ENCODE measurements at regions not wholly inside any gene's neighbourhood (a gene's known extent, or its start where the extent isn't known, plus 50 kb on each side); places are given as distances from the start of the nearest gene placed in this dataset.

- TF ChIP-seq CTCF (IDR thresholded peaks at IDR 0.05): no peak
- no peak for TF ChIP-seq ZBTB21 (CRISPR knock-in tag; IDR thresholded peaks at IDR 0.05; ENCODE audit: borderline replicate concordance)
- no peak for TF ChIP-seq ZNF671 (CRISPR knock-in tag; IDR thresholded peaks at IDR 0.05)
- no peak for TF ChIP-seq SP1 (CRISPR knock-in tag; conservative IDR thresholded peaks at IDR 0.05)
- TF ChIP-seq, protein P1, sequence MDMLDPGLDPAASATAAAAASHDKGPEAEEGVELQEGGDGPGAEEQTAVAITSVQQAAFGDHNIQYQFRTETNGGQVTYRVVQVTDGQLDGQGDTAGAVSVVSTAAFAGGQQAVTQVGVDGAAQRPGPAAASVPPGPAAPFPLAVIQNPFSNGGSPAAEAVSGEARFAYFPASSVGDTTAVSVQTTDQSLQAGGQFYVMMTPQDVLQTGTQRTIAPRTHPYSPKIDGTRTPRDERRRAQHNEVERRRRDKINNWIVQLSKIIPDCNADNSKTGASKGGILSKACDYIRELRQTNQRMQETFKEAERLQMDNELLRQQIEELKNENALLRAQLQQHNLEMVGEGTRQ (CRISPR knock-in tag; IDR thresholded peaks at IDR 0.05): no peak
- no peak for TF ChIP-seq ESRRA (CRISPR knock-in tag; IDR thresholded peaks at IDR 0.05; ENCODE audit: borderline replicate concordance)
- TF ChIP-seq GABPB1 (CRISPR knock-in tag; IDR thresholded peaks at IDR 0.05): no peak
- TF ChIP-seq E2F1 (CRISPR knock-in tag; IDR thresholded peaks at IDR 0.05): no peak
- no peak for TF ChIP-seq ZNF281 (CRISPR knock-in tag; IDR thresholded peaks at IDR 0.05)
- no peak for TF ChIP-seq TEAD4 (CRISPR knock-in tag; IDR thresholded peaks at IDR 0.05)
- TF ChIP-seq ATF1 (CRISPR knock-in tag; IDR thresholded peaks at IDR 0.05): no peak
- TF ChIP-seq, protein P2, sequence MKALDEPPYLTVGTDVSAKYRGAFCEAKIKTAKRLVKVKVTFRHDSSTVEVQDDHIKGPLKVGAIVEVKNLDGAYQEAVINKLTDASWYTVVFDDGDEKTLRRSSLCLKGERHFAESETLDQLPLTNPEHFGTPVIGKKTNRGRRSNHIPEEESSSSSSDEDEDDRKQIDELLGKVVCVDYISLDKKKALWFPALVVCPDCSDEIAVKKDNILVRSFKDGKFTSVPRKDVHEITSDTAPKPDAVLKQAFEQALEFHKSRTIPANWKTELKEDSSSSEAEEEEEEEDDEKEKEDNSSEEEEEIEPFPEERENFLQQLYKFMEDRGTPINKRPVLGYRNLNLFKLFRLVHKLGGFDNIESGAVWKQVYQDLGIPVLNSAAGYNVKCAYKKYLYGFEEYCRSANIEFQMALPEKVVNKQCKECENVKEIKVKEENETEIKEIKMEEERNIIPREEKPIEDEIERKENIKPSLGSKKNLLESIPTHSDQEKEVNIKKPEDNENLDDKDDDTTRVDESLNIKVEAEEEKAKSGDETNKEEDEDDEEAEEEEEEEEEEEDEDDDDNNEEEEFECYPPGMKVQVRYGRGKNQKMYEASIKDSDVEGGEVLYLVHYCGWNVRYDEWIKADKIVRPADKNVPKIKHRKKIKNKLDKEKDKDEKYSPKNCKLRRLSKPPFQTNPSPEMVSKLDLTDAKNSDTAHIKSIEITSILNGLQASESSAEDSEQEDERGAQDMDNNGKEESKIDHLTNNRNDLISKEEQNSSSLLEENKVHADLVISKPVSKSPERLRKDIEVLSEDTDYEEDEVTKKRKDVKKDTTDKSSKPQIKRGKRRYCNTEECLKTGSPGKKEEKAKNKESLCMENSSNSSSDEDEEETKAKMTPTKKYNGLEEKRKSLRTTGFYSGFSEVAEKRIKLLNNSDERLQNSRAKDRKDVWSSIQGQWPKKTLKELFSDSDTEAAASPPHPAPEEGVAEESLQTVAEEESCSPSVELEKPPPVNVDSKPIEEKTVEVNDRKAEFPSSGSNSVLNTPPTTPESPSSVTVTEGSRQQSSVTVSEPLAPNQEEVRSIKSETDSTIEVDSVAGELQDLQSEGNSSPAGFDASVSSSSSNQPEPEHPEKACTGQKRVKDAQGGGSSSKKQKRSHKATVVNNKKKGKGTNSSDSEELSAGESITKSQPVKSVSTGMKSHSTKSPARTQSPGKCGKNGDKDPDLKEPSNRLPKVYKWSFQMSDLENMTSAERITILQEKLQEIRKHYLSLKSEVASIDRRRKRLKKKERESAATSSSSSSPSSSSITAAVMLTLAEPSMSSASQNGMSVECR (CRISPR knock-in tag; IDR thresholded peaks at IDR 0.05; ENCODE audit: borderline replicate concordance): no peak
- no peak for TF ChIP-seq NR2C2 (CRISPR knock-in tag; IDR thresholded peaks at IDR 0.05)
These were observed 252.4 kb downstream of the HDGFL1 start for GRCh38 chr6:22821664-22822320.
